Transverse colon (tissue), 3 donors: ENCODE measurements at regions not wholly inside any gene's neighbourhood (a gene's known extent, or its start where the extent isn't known, plus 50 kb on each side); places are given as distances from the start of the nearest gene placed in this dataset.

Experiments used
- EP300 ChIP-seq: sonication (generic); formaldehyde crosslinking; IDR thresholded peaks from one replicate; pipeline ENCODE4 v1.6.1; 2017; ENCODE audit warnings: antibody characterized with exemption, low read depth
- POLR2A ChIP-seq: fragments of 450-650 bp; IDR thresholded peaks from one replicate; pipeline ENCODE4 v1.6.1; 2016; ENCODE audit warnings: antibody characterized with exemption, mild to moderate bottlenecking, moderate library complexity
- TF ChIP-seq, protein P1 (sequence below), 5 experiments: fragments of 200-600 bp in 3 of 5; fragments of 450-650 bp in 2 of 5; sonication (generic) in 3 of 5; IDR thresholded peaks; 1 replicate in 2 of 5; 2 replicates in 3 of 5; pipeline ENCODE4 v1.5.1; 2016 to 2017; ENCODE audit warnings: antibody characterized with exemption in 5 of 5, inconsistent platforms in 3 of 5, mild to moderate bottlenecking in 2 of 5, moderate library complexity in 1 of 5

DNA sequence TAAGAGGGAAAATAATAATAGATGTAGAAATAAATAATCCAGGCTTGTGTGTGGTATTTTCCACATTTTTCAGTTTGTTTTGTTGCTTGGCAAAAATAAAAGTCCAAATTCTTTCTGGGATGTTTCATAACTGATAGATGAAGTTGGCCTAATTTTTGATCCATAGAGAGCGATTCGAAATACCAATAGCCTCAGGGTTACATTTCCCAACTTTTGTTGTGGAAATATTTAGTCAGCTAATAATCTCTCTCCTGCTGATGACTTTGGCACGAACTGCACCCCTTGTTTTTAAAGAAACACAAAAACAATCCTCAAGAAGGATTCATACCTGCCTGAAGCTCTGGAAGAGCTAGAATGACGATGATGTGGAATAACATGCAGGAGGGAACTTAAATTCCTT, 483.2 kb downstream of the ADRA2A start:
- TF ChIP-seq POLR2A (no peak), EP300 (no peak)
- TF ChIP-seq, protein P1, sequence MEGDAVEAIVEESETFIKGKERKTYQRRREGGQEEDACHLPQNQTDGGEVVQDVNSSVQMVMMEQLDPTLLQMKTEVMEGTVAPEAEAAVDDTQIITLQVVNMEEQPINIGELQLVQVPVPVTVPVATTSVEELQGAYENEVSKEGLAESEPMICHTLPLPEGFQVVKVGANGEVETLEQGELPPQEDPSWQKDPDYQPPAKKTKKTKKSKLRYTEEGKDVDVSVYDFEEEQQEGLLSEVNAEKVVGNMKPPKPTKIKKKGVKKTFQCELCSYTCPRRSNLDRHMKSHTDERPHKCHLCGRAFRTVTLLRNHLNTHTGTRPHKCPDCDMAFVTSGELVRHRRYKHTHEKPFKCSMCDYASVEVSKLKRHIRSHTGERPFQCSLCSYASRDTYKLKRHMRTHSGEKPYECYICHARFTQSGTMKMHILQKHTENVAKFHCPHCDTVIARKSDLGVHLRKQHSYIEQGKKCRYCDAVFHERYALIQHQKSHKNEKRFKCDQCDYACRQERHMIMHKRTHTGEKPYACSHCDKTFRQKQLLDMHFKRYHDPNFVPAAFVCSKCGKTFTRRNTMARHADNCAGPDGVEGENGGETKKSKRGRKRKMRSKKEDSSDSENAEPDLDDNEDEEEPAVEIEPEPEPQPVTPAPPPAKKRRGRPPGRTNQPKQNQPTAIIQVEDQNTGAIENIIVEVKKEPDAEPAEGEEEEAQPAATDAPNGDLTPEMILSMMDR (IDR thresholded peaks at IDR 0.05) = no peak
